K562 (cell line): ENCODE measurements at regions not wholly inside any gene's neighbourhood (a gene's known extent, or its start where the extent isn't known, plus 50 kb on each side); places are given as distances from the start of the nearest gene placed in this dataset.

ENCODE experiments used
- ATAC-seq: fragments of 200-7000 bp; cut with Tn5 transposase; 3 replicates; pipeline ENCODE4 v1.9.1; 2020; ENCODE audit warnings: moderate library complexity
- BruUV-seq: library from RNA; stranded (reverse); fragments of 400-500 nt; replicated peaks from 2 replicates; lab custom pipeline; 2021; lab: Mats Ljungman, UMichigan
- CTCF ChIA-PET: fragments of 300-600 bp; formaldehyde crosslinking; extraction: SDS; loops from one replicate; lab custom pipeline; 2021; ENCODE audit warnings: low intra/inter-chr PET ratio; lab: Yijun Ruan, JAX
- POLR2A ChIA-PET: fragments of 300-600, 350-650 bp; sonication (Branson Sonifier 250); formaldehyde crosslinking; extraction: SDS; loops from one replicate; lab custom pipeline; 2021; ENCODE audit warnings: antibody characterized with exemption, inconsistent platforms; lab: Yijun Ruan, JAX
- DNase-seq, 4 experiments: peaks; one replicate each; pipeline versions ENCODE4 v3.0.0 to v3.0.0-alpha.2; 2011 to 2018; ENCODE audit warnings: low spot score in 3 of 4, mixed read lengths in 3 of 4; ENCODE audit errors: extremely low read depth in 1 of 4
- FAIRE-seq: peaks from 2 replicates; lab custom pipeline; 2011; peaks lifted over from hg19 to GRCh38; lab: Jason Lieb, UNC
- H2AFZ ChIP-seq: 2 replicates; pipeline ENCODE4 v1.6.0; 2011; ENCODE audit warnings: low read depth, low read length, control low read depth, inconsistent platforms
- H3K27ac ChIP-seq: fragments of 200-600 bp; 3 replicates; pipeline ENCODE4 v1.8.0; 2011; ENCODE audit warnings: low read depth, mild to moderate bottlenecking, control low read depth, inconsistent platforms, low read length, moderate library complexity, mixed read lengths; ENCODE audit errors: extremely low read depth
- H3K27me3 ChIP-seq, 2 experiments: fragments of 300-600 bp in 1 of 2; 2 replicates in 1 of 2; 3 replicates in 1 of 2; pipeline versions ENCODE4 v1.6.0 to v1.8.0; 2011; ENCODE audit warnings: inconsistent platforms in 2 of 2, low read length in 2 of 2, mild to moderate bottlenecking in 1 of 2, mixed read lengths in 1 of 2, moderate library complexity in 1 of 2; ENCODE audit not compliant: control insufficient read depth in 2 of 2, insufficient read depth in 2 of 2
- H3K36me3 ChIP-seq: fragments of 300-600 bp; 3 replicates; pipeline ENCODE4 v1.8.0; 2011; ENCODE audit warnings: mild to moderate bottlenecking, low read length, inconsistent platforms; ENCODE audit not compliant: control insufficient read depth, insufficient read depth
- H3K4me1 ChIP-seq, 2 experiments: fragments of 200-600 bp in 1 of 2; replicated peaks in 1 of 2; 2 replicates in 1 of 2; 3 replicates in 1 of 2; pipeline versions ENCODE4 v1.5.1 to v1.8.0; 2011; ENCODE audit warnings: inconsistent platforms in 2 of 2, low read length in 2 of 2, mild to moderate bottlenecking in 1 of 2, mixed read lengths in 1 of 2, moderate library complexity in 1 of 2; ENCODE audit not compliant: control insufficient read depth in 2 of 2, insufficient read depth in 2 of 2
- H3K4me2 ChIP-seq: 2 replicates; pipeline ENCODE4 v1.6.1; 2011; ENCODE audit warnings: low read length, control low read depth, inconsistent platforms, mixed read lengths; ENCODE audit not compliant: insufficient read depth
- H3K4me3 ChIP-seq: fragments of 200-600 bp; sonication (generic), shearing (Covaris generic); 2 replicates; pipeline ENCODE4 v1.5.1; 2016; ENCODE audit warnings: control low read depth, inconsistent platforms
- H3K79me2 ChIP-seq: fragments of 200-600 bp; 3 replicates; pipeline ENCODE4 v1.8.0; 2011; ENCODE audit warnings: low read length, inconsistent platforms; ENCODE audit not compliant: control insufficient read depth, insufficient read depth
- H3K9ac ChIP-seq, 2 experiments: 2 replicates each; pipeline versions ENCODE4 v1.6.0 to v1.6.1; 2011; ENCODE audit warnings: low read depth in 2 of 2, low read length in 2 of 2, control low read depth in 1 of 2, inconsistent platforms in 1 of 2, mild to moderate bottlenecking in 1 of 2, mixed read lengths in 1 of 2; ENCODE audit not compliant: insufficient read depth in 1 of 2
- H3K9me1 ChIP-seq: one replicate; pipeline ENCODE4 v1.6.0; 2011; ENCODE audit warnings: inconsistent platforms, mild to moderate bottlenecking, low read length, moderate library complexity; ENCODE audit not compliant: control insufficient read depth, insufficient read depth
- H3K9me3 ChIP-seq: replicated peaks from 2 replicates; pipeline ENCODE4 v1.5.1; 2011; ENCODE audit warnings: low read depth, low read length, inconsistent platforms; ENCODE audit not compliant: control insufficient read depth, insufficient read depth
- H4K20me1 ChIP-seq: replicated peaks from 2 replicates; pipeline ENCODE4 v1.6.1; 2011; ENCODE audit warnings: low read length, inconsistent platforms, mixed read lengths; ENCODE audit not compliant: control insufficient read depth, insufficient read depth
- ARID4B ChIP-seq: sonication (generic); formaldehyde crosslinking; IDR thresholded peaks from 2 replicates; pipeline ENCODE4 v1.8.0; 2022; ENCODE audit warnings: mild to moderate bottlenecking, missing genetic modification reagents
- BCOR ChIP-seq: fragments of 450-650 bp; IDR thresholded peaks from 2 replicates; pipeline ENCODE4 v1.6.1; 2016
- DIDO1 ChIP-seq: fragments of 450-650 bp; IDR thresholded peaks from 2 replicates; pipeline ENCODE4 v1.6.1; 2016; ENCODE audit warnings: low read depth, missing biosample characterization, missing genetic modification characterization
- E2F4 ChIP-seq: sonication (generic); formaldehyde crosslinking; IDR thresholded peaks from 2 replicates; pipeline ENCODE4 v1.8.0; 2022; ENCODE audit warnings: mild to moderate bottlenecking, low read depth, missing genetic modification reagents
- GTF3C2 ChIP-seq: IDR thresholded peaks from 3 replicates; pipeline ENCODE4 v1.6.1; 2011; ENCODE audit warnings: borderline replicate concordance, mild to moderate bottlenecking, moderate library complexity; ENCODE audit not compliant: insufficient read length; ENCODE audit errors: extremely low read depth
- HCFC1 ChIP-seq: IDR thresholded peaks from 2 replicates; pipeline ENCODE4 v1.6.1; 2012; ENCODE audit warnings: low read depth, low read length, improper control_type of control experiment
- KDM1A ChIP-seq, 2 experiments: fragments of 450-650 bp; IDR thresholded peaks; 2 replicates each; pipeline ENCODE4 v1.6.1; 2016; ENCODE audit warnings: mild to moderate bottlenecking in 2 of 2
- MTA2 ChIP-seq: fragments of 450-650 bp; IDR thresholded peaks from 2 replicates; pipeline ENCODE4 v1.6.1; 2016; ENCODE audit warnings: low read depth
- NFE2L1 ChIP-seq: fragments of 450-650 bp; IDR thresholded peaks from 2 replicates; pipeline ENCODE4 v1.6.1; 2016; ENCODE audit warnings: missing genetic modification characterization, low read depth, mild to moderate bottlenecking, missing compliant biosample characterization, moderate library complexity, borderline replicate concordance
- PCBP1 ChIP-seq: fragments of 200-400 bp; formaldehyde crosslinking; IDR thresholded peaks from 2 replicates; pipeline ENCODE4 v1.6.1; 2018; ENCODE audit warnings: mild to moderate bottlenecking, low read depth, low read length; ENCODE audit not compliant: poor library complexity, severe bottlenecking
- PHF8 ChIP-seq: fragments of 200-600 bp; sonication (generic); IDR thresholded peaks from 2 replicates; pipeline ENCODE4 v1.6.1; 2012; ENCODE audit warnings: mixed run types, mild to moderate bottlenecking, inconsistent platforms, low read length, moderate library complexity, borderline replicate concordance
- ZFP36 ChIP-seq: fragments of 150-350 bp; IDR thresholded peaks from 2 replicates; pipeline ENCODE4 v1.6.1; 2018; ENCODE audit warnings: low read length, low read depth; ENCODE audit not compliant: partially characterized antibody
- ZNF57 ChIP-seq: fragments of 450-650 bp; formaldehyde crosslinking; IDR thresholded peaks from 2 replicates; pipeline ENCODE4 v1.4.0; 2020; ENCODE audit warnings: mild to moderate bottlenecking, moderate library complexity
- WGBS: fragments of 100-300 bp; shearing (Covaris generic); methylation state at CpG from one replicate; pipeline ENCODE4 v1.1.6; 2016; ENCODE audit warnings: low coverage, mixed read lengths; ENCODE audit not compliant: insufficient coverage; ENCODE audit errors: missing lambda C conversion rate; 5-methylcytosine and 5-hydroxymethylcytosine counted together
- in situ Hi-C: fragments of 300-500 bp; cut with MboI; formaldehyde crosslinking; loops from 4 replicates; pipeline ENCODE4 v1.15.0; 2018; ENCODE audit warnings: inconsistent platforms, mixed read lengths
- intact Hi-C: fragments of 100-400 bp; cut with micrococcal nuclease; formaldehyde crosslinking; loops from 2 replicates; pipeline ENCODE4 v1.14.2; 2022

- no peak for TF ChIP-seq GTF3C2
- no peak for TF ChIP-seq DIDO1 (tag)
- TF ChIP-seq HCFC1 = no peak
- no peak for TF ChIP-seq KDM1A (IDR thresholded peaks at IDR 0.05)
- TF ChIP-seq ZFP36 = no peak
- no peak for TF ChIP-seq PHF8
These were observed 394.9 kb upstream of the PTGER4 start (continued) for GRCh38 chr5:40284863-40285262.

GRCh38 chr5:40278881-40279280 is 400.8 kb upstream of the PTGER4 start:
- in situ Hi-C loops (no loop called here), intact Hi-C loops (no loop called here)
- TF ChIP-seq MTA2 (no peak), PCBP1 (no peak), BCOR (no peak), E2F4 (CRISPR knock-in tag) (no peak), ARID4B (CRISPR knock-in tag) (no peak), ZNF57 (CRISPR knock-in tag) (no peak), NFE2L1 (tag) (no peak)

More at GRCh38 chr5:40278881-40279280, 400.8 kb upstream of the PTGER4 start:
- no peak overlapping the region for H3K9ac ChIP-seq
- no peaks in the 10 kb centered on the region for H3K4me1 ChIP-seq
- no peak overlapping the region for H2AFZ ChIP-seq
- ChIA-PET CTCF (no interaction called here), POLR2A (no interaction called here)
- H3K27me3 ChIP-seq = no peaks in the 10 kb centered on the region
- no peak overlapping the region for H3K4me3 ChIP-seq
- no peaks in the 10 kb centered on the region for H3K36me3 ChIP-seq
- no peaks in the 10 kb centered on the region for H3K9me1 ChIP-seq
- no peak overlapping the region for H3K27ac ChIP-seq
- H3K79me2 ChIP-seq = no peaks in the 10 kb centered on the region
- no peaks in the 10 kb centered on the region for H4K20me1 ChIP-seq
- DNase-seq (no peak), ATAC-seq (no peak), FAIRE-seq (no peak)
- no peaks in the 10 kb centered on the region; the same call in 1 of the 2 replicates for H3K9me3 ChIP-seq
- no peak overlapping the region for H3K4me2 ChIP-seq
- 0% methylated on average over 5 of the region's 5 CpGs for WGBS
- BruUV-seq = no TSS peak
